ENCODE measurements at regions not wholly inside any gene's neighbourhood (a gene's known extent, or its start where the extent isn't known, plus 50 kb on each side); places are given as distances from the start of the nearest gene placed in this dataset.

DNA sequence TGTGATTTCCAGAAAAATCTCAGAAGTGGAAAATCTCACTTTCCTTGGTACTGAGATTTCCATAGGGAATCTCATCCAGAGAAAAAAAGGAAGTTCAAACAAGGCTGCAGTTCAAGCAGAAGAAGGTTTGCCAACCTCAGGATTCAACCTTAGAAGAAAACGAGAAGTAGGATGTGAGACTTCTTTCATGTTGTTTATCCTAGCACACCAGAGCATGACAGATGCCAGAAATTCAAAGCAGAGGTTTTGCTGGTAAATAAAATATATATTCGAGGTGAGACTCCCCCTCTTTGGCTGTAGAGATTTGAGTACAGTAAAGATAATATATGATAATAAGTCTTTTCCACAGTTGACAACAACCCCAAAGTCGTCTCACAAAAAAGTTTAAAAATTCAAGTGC, 116.9 kb upstream of the SMC2 start:
- no peak for DNase-seq

DNA sequence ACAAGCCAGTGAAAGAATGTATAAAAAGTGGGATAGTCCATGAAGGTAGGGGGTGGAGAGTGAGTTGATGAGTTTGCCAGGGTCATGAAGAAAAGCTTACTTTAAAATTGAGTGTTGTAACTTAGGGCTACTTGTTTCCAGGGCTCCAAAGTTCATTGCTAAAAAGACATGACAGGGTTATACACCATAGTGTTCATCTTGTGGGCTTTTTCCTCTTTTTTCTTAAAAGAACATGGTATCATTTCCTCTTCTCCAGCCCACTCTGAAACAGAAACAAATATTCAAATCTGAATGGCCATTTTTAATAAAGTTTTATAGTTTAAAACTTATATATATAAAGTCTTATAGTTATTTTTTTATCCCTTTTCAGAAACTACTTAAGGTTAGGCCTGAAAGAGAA, 115.7 kb upstream of the SMC2 start:
- no peak for DNase-seq

DNA sequence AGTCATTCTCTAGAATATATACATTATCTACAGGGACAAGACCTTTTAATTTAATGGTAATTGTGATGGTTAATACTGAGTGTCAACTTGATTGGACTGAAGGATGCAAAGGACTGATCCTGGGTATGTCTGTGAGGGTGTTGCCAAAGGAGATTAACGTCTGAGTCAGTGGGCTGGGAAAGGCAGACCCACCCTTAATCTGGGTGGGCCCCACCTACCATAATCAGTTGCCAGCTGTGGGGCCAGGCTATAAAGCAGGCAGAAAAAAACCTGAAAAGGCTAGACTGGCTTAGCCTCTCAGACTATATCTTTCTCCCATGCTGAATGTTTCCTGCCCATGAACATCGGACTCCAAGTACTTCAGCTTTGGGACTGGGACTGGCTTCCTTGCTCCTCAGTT, 112.2 kb upstream of the SMC2 start:
- no peak for DNase-seq

DNA sequence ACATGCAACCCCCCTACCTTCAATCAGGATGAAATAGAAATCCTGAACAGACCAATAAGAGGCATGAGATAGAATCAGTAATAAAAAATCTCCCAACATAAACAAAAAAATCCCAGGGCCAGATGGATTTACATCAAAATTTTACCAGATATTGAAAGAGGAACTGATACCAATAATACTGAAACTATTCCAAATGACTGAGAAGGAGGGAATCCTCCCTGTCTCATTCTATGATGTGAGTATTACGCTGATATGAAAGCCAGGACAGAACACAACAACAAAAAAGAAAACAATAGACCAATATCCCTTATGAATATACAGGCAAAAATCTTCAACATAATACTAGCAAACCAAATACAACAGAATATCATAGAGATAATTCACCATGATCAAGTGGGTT, 109.0 kb upstream of the SMC2 start:
- no peak for DNase-seq

DNA sequence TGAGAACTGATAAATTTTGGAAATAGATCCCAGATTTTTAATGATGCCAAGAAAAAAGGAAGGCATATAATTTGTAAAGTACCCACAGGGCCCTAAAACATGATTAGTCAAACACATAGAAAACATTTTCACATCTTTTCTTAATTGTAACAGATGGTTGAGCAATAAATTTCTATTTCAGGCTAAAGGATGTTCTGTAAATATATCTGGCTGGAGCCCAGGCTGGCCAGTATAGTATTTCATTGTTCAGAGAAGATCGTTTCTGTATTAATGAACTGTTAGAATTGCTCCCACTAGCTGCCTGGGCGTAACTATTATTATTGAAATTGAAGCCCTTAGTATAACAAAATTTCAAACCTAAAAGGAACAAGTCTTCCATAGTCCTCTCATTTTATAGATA, 105.3 kb upstream of the SMC2 start:
- no peak for DNase-seq

DNA sequence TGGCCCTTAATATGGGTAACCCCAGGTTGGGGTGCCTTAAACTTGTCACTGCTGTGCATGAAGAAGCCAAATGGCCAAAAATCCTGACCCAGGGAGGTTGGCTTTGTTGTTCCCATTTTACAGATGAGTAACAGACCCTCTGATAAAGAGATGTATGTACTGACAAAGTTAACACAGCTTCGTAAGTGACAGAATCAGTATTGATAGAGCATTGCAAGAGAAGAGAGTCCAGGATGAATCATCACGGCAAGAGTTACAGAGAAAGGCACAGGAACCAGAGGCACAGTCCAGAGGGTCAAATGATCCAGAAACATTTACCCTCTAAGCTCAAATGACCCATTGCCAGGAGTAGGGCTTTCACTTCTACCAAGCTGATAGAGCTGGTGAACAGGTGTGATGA, 103.8 kb upstream of the SMC2 start:
- DNase-seq = no peak

DNA sequence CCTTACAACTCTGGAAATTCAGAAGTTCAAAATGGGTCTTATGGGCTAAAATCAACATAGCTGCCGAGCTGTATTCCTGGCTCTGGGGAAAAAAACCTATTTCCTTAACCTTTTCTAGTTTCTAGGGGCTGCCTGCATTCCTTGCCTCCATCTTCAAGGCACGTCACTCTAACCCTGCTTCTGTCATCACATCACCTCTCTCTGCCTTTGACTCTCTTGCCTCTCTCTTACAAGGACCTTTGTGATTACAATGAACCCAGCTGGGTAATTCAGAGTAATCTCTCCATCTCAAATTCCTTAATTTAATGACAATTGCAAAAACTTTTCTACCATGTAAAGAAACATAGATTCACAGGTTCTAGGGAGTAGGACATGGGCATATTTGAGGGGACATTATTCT, 103.1 kb upstream of the SMC2 start:
- DNase-seq = no peak

DNA sequence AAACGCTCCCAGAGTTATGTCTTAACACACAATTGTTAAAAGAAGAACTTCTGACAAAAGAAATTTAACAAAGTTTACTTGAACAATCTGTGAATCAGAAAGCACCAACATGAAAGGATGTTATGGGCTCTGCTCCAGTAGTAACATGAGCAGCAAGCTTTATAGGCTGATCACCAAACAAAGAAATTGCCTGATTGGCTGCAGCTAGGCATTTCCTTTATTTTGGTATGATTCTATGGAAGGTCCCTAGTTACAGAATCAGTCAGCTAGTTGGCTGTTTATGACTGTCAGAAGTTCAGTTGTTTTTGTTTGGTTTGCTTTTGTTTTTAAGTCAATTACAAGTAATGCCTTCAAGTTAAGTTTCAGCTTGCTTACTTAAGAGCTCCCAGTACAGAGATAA, 102.4 kb upstream of the SMC2 start:
- DNase-seq = no peak

DNA sequence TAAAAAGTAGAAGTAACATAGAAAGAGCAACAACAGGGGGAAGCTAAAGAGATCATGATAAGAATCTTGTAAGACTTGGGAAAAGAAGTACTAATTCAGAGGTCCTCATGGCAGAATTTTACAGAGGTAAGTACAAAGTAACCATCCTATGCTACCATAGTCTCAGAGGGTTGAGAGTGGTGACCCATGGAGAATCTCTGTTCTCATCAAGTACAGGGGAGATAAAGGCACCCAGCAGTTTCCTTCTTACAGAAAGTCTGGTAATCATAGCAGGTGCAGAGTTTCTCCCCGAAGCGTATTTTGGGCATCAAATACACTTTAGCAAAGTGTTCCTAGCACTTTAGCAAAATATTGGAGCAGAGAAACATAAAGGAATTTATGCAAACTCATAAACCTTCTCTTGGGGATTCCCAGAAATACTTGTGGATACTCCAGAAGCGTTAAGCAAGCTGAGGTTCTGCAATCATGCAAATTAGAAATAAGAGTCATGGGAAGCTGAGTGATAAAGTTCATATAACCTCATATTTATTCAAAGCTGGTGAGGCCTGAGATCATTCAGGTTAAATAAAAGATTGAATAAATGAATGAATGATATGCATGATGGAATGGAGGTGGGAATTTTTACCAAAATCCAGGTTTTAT, 101.0 kb upstream of the SMC2 start:
- no peak for DNase-seq

DNA sequence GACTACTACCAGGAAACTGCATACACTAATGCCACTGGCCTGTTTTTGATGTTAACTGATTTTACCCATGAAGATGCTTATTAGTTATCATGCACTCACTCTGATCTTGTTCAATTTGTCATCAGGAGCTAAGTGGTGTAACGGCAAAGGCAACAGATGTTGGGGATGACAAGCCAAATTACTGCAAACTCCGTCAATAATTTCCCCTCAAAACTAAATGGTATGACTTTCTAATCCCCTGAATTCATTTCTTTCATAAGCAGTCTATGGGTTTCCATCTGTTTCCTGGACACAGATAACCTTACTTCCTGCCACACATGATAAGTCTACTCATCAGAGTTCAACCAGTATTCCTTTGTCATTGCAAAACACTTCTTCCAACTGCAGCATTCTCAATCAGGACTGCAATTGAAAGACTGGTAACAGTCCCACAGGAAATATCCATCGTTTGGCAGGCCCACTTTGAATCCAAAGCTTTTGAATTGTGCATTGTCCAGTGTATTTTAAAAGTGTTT, 96.2 kb upstream of the SMC2 start:
- no peak for DNase-seq

DNA sequence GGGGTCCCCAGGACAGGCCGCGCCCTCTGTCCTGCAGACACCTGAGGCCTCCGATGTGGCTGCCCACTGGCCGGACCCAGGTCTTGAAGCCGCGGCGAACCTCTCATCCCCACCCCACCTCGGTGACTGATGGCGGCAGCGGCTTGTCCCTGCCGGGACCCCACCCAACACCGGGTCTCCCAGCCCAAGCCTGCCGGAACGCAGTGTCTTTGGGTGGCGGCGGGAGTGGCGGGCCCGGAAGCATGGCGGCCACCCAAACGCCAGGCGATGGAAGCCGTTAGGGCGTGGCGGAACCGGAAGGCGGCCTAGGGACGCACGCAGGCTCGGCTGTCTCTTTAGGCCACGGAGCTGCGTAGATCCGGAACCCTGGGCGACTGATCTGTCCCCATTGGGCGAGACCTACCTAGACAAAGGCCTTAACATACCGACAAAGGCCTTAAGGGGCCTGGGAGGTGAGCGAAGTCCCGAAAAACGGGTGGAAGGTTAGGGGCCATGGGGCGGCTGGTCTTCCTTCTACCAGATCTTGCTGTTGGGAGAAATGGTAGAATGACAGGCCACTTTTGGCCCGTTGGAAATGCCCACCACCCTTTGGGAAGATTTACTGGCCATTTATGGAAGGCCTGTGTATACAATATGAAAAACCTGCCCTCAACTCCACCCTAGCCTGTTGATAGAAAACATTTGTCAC, 94.6 kb upstream of the SMC2 start:
- no peak for DNase-seq

DNA sequence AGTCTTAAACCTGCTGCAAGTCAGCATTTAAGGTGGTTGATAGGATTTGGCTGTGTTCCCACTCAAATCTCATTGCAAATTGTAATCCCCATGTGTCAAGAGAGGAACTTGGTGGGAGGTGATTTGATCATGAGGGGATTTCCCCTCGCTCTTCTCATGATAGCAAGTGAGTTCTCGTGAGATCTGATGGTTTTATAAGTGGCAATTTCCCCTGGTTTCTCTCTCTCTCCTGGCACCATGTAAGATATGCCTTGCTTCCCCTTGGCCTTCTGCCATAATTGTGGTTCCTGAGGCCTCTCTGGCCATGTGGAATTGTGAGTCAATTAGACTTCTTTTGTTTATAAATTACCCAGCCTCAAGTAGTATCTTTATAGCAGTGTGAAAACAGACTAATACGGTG, 84.3 kb upstream of the SMC2 start:
- DNase-seq = no peak

DNA sequence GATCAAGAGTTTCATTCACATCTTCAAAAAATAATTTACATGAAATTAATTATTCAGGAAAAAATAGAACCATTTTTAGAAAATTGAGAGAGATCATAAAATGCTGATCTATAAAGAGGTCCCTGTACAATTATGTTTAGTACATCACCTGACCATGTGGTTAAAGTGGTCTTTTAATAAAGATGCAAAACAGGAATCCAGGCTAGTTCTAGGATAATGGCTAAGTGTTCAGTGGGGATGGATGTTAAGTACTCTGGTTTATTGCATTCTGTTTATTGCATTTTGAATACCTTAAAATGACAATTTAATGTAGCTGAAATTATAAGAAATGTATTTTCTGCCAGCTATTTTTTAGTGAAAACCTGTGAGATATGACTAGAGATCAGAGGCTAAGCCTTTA, 72.0 kb upstream of the SMC2 start:
- DNase-seq = no peak

DNA sequence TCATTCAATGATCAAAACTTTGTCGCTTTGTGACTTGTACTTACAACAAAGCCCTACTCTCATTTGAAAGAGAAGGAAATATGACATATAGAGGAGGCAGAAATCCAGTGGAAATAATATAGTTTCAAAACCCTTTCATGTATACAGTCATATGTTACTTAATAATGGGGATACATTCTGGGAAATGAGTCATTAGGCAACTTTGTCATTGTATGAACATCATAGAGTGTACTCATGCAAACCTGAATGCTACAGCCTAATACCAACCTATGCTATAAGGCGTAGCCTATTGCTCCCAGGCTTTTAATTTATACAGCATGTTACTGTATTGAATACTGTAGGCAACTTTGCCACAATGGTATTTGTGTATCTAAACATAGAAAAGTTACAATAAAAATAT, 69.0 kb upstream of the SMC2 start:
- DNase-seq = no peak

DNA sequence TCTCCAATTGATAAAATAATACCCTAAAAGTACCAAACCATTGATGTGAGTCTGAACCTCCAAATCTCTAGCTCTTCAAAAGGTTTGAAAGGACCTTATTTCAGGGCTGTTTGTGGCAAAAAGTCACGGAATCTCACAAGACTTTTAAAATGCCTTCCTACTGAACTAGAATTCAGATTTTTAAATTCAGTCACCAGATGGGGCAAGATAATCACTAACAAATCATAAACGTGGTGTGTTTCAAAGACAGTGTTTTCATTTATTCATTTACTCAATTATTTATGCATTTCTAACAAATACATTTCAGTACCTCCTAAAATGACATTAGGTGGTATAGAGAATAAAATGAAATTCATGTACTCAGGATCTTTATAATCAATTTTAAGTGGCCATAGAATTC, 68.2 kb upstream of the SMC2 start:
- no peak for DNase-seq

DNA sequence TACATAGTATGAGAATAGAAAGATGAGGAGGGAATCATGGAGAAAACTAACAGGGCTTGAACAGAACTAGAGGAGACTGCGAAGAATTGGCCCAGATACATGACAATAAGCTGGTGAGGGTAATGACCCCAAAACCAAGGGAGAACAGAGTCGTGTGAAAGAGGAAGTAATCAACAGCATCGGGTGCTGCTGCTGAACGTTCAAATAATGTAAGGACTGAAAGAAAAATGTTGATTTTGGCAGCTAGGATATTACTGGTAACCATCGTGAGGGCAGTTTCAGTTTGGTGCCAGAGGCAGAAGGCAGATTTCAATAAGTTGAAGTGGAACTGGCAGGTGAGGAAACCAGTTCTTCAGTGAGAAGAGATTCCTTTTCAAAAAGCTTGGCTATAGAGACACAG, 66.8 kb upstream of the SMC2 start:
- no peak for DNase-seq

DNA sequence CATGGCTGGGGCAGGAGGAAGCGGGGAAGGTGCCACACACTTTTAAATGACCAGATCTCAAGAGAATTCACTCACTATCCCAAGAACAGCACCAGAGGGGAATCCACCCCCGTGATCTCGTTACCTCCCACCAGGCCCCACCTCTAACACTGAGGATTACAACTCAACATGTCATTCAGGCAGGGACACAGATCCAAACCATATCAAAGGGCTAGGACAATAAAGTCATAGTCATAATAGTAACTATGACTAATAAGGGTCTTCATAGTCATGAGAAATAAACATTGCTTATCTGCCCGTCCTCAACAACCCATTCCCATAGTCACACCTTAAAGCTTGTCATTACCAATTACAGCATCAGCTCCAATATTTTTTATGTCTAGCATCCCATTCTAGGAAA, 65.3 kb upstream of the SMC2 start:
- no peak for DNase-seq
